ENCODE measurements at regions not wholly inside any gene's neighbourhood (a gene's known extent, or its start where the extent isn't known, plus 50 kb on each side); places are given as distances from the start of the nearest gene placed in this dataset.

GRCh38 chr1:199780948-199781670, 246.4 kb upstream of the NR5A2 start:
- Histone ChIP-seq H3K4me3 (replicated peaks; ENCODE audit: low read depth, low read length) (no peak overlapping the region), H3K36me3 (ENCODE audit: control insufficient read depth, insufficient read depth, low read length) (no peaks in the 10 kb centered on the region), H3K27me3 (replicated peaks; ENCODE audit: control insufficient read depth, insufficient read depth, low read length) (no peaks in the 10 kb centered on the region)
- no peak for DNase-seq (ENCODE audit: extremely low read depth, insufficient read length)
- TF ChIP-seq CTCF (IDR thresholded peaks at IDR 0.05; ENCODE audit: insufficient read depth, low read length, poor library complexity, severe bottlenecking), result no peak

DNA sequence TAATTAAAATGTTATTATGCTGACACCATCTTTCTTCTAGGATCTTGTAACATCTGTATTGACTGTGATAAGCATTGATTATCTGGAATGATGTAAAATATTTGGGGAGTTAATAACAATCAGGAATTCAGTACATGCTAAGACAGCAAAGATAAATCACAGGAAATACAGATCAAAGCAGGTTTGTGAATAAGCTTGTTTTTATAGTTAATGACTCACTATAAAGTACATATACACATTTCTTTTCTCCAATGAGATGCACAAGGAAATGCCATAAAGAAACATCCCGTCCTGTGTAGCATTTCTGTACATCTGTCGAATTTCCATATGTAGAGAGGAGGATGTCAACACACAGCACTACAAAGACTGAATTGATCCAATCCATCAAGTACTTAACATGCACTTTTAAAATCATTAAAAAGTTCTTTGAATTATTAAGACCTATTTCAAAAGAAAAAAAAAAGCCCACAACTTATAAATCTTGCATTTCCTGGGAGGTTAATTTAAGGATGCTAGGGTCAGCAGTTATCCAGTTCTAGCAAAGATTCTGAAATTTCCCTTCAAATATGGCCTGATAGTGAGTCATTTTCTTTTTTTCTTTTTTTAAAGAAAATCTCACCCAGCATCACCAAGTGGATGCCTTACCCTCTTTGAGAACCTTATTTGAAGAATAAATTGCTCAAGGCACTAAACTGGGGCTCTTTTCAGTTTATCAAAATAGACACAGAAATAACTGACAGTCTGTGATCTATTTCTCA, 243.2 kb upstream of the NR5A2 start:
- Histone ChIP-seq H3K4me3 (replicated peaks; ENCODE audit: low read depth, low read length) (no peak overlapping the region), H3K36me3 (ENCODE audit: control insufficient read depth, insufficient read depth, low read length) (no peaks in the 10 kb centered on the region), H3K27me3 (replicated peaks; ENCODE audit: control insufficient read depth, insufficient read depth, low read length) (no peaks in the 10 kb centered on the region)
- no peak for TF ChIP-seq CTCF (IDR thresholded peaks at IDR 0.05; ENCODE audit: insufficient read depth, low read length, poor library complexity, severe bottlenecking)
- no peak for DNase-seq (ENCODE audit: extremely low read depth, insufficient read length)

DNA sequence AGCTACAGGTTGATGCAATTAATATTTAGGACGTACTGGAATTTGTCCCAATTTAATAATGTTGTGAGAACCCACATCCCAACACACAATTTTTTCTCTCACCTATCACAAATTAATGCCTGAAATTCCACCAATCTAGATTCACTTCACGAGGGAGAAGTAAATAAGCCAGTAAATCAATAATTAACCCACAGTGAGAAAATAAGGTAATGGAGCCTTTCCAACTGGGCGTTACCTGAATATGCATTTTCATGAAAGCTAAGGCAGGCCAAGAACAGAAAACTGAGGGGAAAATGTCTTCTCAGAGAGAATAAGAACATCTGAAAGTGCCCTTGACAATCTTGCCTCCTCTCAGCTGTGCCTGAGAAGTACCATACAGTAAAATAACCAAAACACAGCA, 240.8 kb upstream of the NR5A2 start:
- no peaks in the 10 kb centered on the region for H3K27me3 ChIP-seq (replicated peaks; ENCODE audit: control insufficient read depth, insufficient read depth, low read length)
- no peaks in the 10 kb centered on the region for H3K36me3 ChIP-seq (ENCODE audit: control insufficient read depth, insufficient read depth, low read length)
- no peak for DNase-seq (ENCODE audit: extremely low read depth, insufficient read length)
- no peak overlapping the region for H3K4me3 ChIP-seq (replicated peaks; ENCODE audit: low read depth, low read length)
- no peak for TF ChIP-seq CTCF (IDR thresholded peaks at IDR 0.05; ENCODE audit: insufficient read depth, low read length, poor library complexity, severe bottlenecking)

DNA sequence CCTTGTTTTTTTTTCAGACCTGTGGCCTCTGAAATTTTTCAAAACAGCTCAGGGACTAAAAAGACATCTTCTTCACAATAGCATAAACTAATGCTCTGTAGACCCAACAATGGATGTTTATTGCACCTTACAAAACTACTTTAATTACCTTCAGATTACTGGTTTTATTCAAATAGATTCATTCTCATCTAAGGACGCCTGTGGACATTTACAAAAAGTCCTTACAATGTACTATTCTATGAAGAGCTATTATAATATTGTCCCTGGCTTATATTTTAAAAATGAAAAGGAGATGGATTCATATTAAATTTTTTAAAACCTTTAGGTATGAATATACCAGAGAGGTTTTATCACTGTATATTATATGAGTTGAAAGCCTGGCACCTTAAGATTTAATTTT, 238.4 kb upstream of the NR5A2 start:
- TF ChIP-seq CTCF (IDR thresholded peaks at IDR 0.05; ENCODE audit: insufficient read depth, low read length, poor library complexity, severe bottlenecking), result no peak
- no peak overlapping the region for H3K4me3 ChIP-seq (replicated peaks; ENCODE audit: low read depth, low read length)
- H3K36me3 ChIP-seq (ENCODE audit: control insufficient read depth, insufficient read depth, low read length), result no peaks in the 10 kb centered on the region
- DNase-seq (ENCODE audit: extremely low read depth, insufficient read length), result no peak
- no peaks in the 10 kb centered on the region for H3K27me3 ChIP-seq (replicated peaks; ENCODE audit: control insufficient read depth, insufficient read depth, low read length)

GRCh38 chr1:199791495-199791894, 236.0 kb upstream of the NR5A2 start:
- no peaks in the 10 kb centered on the region for H3K36me3 ChIP-seq (ENCODE audit: control insufficient read depth, insufficient read depth, low read length)
- TF ChIP-seq CTCF (IDR thresholded peaks at IDR 0.05; ENCODE audit: insufficient read depth, low read length, poor library complexity, severe bottlenecking), result no peak
- H3K4me3 ChIP-seq (replicated peaks; ENCODE audit: low read depth, low read length), result no peak overlapping the region
- no peaks in the 10 kb centered on the region for H3K27me3 ChIP-seq (replicated peaks; ENCODE audit: control insufficient read depth, insufficient read depth, low read length)
- no peak for DNase-seq (ENCODE audit: extremely low read depth, insufficient read length)

Measured in GM06990 (cell line).